GM23338 (cell line): ENCODE measurements at regions not wholly inside any gene's neighbourhood (a gene's known extent, or its start where the extent isn't known, plus 50 kb on each side); places are given as distances from the start of the nearest gene placed in this dataset.
A peak's percentile ranks its signal among the peaks of the same experiment; 100 is the strongest.

Experiments used
- ATAC-seq: fragments of 200-7000 bp; cut with Tn5 transposase; 3 replicates; pipeline ENCODE4 v1.9.1; 2020
- DNase-seq: peaks from one replicate; pipeline ENCODE4 v3.0.0-alpha.2; 2015; ENCODE audit warnings: low spot score
- H2AFZ ChIP-seq: fragments of 200-600 bp; sonication (generic); 2 replicates; pipeline ENCODE4 v1.8.0; 2016; ENCODE audit warnings: antibody characterized with exemption, mild to moderate bottlenecking, moderate library complexity
- H3F3A ChIP-seq: fragments of 200-600 bp; sonication (generic); replicated peaks from 2 replicates; pipeline ENCODE4 v1.8.0; 2017; ENCODE audit warnings: antibody characterized with exemption, mixed run types, low read depth
- H3K27ac ChIP-seq: fragments of 200-600 bp; sonication (generic); 2 replicates; pipeline ENCODE4 v1.6.1; 2016; ENCODE audit warnings: low read depth
- H3K27me3 ChIP-seq: fragments of 200-600 bp; sonication (generic); 2 replicates; pipeline ENCODE4 v1.8.0; 2016; ENCODE audit warnings: mild to moderate bottlenecking, mixed run types, moderate library complexity; ENCODE audit not compliant: insufficient read depth
- H3K36me3 ChIP-seq: fragments of 200-600 bp; sonication (generic); 2 replicates; pipeline ENCODE4 v1.8.0; 2016; ENCODE audit warnings: mild to moderate bottlenecking; ENCODE audit not compliant: insufficient read depth
- H3K4me1 ChIP-seq: fragments of 200-600 bp; sonication (generic); 2 replicates; pipeline ENCODE4 v1.8.0; 2016; ENCODE audit warnings: mild to moderate bottlenecking, moderate library complexity; ENCODE audit not compliant: insufficient read depth
- H3K4me2 ChIP-seq: fragments of 200-600 bp; sonication (generic); 2 replicates; pipeline ENCODE4 v1.7.1; 2017; ENCODE audit warnings: mixed run types
- H3K4me3 ChIP-seq: fragments of 200-600 bp; sonication (generic); 2 replicates; pipeline ENCODE4 v1.6.1; 2016; ENCODE audit warnings: mixed run types
- H3K79me2 ChIP-seq: fragments of 200-600 bp; sonication (generic); replicated peaks from 2 replicates; pipeline ENCODE4 v1.8.0; 2017; ENCODE audit warnings: mild to moderate bottlenecking; ENCODE audit not compliant: insufficient read depth
- H3K9me2 ChIP-seq: fragments of 200-600 bp; sonication (generic); 2 replicates; pipeline ENCODE4 v1.8.0; 2017; ENCODE audit not compliant: insufficient read depth
- H4K20me1 ChIP-seq: fragments of 200-600 bp; sonication (generic); replicated peaks from 2 replicates; pipeline ENCODE4 v1.8.0; 2017; ENCODE audit warnings: mild to moderate bottlenecking; ENCODE audit not compliant: insufficient read depth
- H3K27ac Mint-ChIP-seq: 2 replicates; pipeline ENCODE4 v1.8.0; 2020; ENCODE audit warnings: inconsistent platforms, mild to moderate bottlenecking, moderate library complexity, mixed read lengths
- H3K27me3 Mint-ChIP-seq: 3 replicates; pipeline ENCODE4 v1.8.0; 2022; ENCODE audit warnings: low read depth, mild to moderate bottlenecking, moderate library complexity, mixed read lengths, inconsistent platforms; ENCODE audit not compliant: insufficient read depth, poor library complexity
- H3K36me3 Mint-ChIP-seq: 3 replicates; pipeline ENCODE4 v1.8.0; 2021; ENCODE audit warnings: low read depth, mild to moderate bottlenecking, inconsistent platforms, moderate library complexity, mixed read lengths
- H3K4me1 Mint-ChIP-seq: 3 replicates; pipeline ENCODE4 v1.8.0; 2020; ENCODE audit warnings: mild to moderate bottlenecking, inconsistent platforms, mixed read lengths
- H3K4me3 Mint-ChIP-seq: 3 replicates; pipeline ENCODE4 v1.8.0; 2021; ENCODE audit warnings: moderate library complexity, mild to moderate bottlenecking, inconsistent platforms, mixed read lengths
- H3K9me3 Mint-ChIP-seq: 3 replicates; pipeline ENCODE4 v1.8.0; 2020; ENCODE audit warnings: moderate library complexity, mild to moderate bottlenecking, inconsistent platforms, mixed read lengths
- CREB1 ChIP-seq: fragments of 250-450 bp; sonication (Bioruptor Pico); IDR thresholded peaks from 2 replicates; pipeline ENCODE4 v1.5.0; 2020; ENCODE audit warnings: low read depth, mild to moderate bottlenecking, moderate library complexity
- EZH2 ChIP-seq: fragments of 200-600 bp; sonication (generic); IDR thresholded peaks from one replicate; pipeline ENCODE4 v1.8.0; 2017; ENCODE audit warnings: antibody characterized with exemption, mild to moderate bottlenecking, low read depth; ENCODE audit not compliant: unreplicated experiment
- EZH2phosphoT487 ChIP-seq: fragments of 200-600 bp; sonication (generic); IDR thresholded peaks from one replicate; pipeline ENCODE4 v1.8.1; 2018; ENCODE audit warnings: antibody characterized with exemption; ENCODE audit not compliant: unreplicated experiment
- POLR2AphosphoS5 ChIP-seq: IDR thresholded peaks from 2 replicates; pipeline ENCODE4 v1.6.1; 2016; ENCODE audit warnings: antibody characterized with exemption, low read depth
- ZNF114 ChIP-seq: fragments of 250-450 bp; sonication (Bioruptor Pico); IDR thresholded peaks from 2 replicates; pipeline ENCODE4 v1.5.0; 2020; ENCODE audit warnings: mild to moderate bottlenecking, moderate library complexity
- TF ChIP-seq, protein P1 (sequence below): fragments of 250-450 bp; sonication (Bioruptor Pico); IDR thresholded peaks from 2 replicates; pipeline ENCODE4 v1.5.0; 2020; ENCODE audit warnings: mild to moderate bottlenecking, moderate library complexity
- TF ChIP-seq, protein P2 (sequence below), 2 experiments: fragments of 200-600 bp in 1 of 2; sonication (generic) in 1 of 2; conservative IDR thresholded peaks; 2 replicates each; pipeline versions ENCODE4 v1.5.1 to v1.6.1; 2016 to 2017; ENCODE audit warnings: antibody characterized with exemption in 2 of 2, low read depth in 2 of 2, mild to moderate bottlenecking in 2 of 2, moderate library complexity in 1 of 2
- TF ChIP-seq, protein P3 (sequence below): IDR thresholded peaks from one replicate; pipeline ENCODE4 v1.6.1; 2018; ENCODE audit warnings: antibody characterized with exemption; ENCODE audit not compliant: unreplicated experiment

DNA sequence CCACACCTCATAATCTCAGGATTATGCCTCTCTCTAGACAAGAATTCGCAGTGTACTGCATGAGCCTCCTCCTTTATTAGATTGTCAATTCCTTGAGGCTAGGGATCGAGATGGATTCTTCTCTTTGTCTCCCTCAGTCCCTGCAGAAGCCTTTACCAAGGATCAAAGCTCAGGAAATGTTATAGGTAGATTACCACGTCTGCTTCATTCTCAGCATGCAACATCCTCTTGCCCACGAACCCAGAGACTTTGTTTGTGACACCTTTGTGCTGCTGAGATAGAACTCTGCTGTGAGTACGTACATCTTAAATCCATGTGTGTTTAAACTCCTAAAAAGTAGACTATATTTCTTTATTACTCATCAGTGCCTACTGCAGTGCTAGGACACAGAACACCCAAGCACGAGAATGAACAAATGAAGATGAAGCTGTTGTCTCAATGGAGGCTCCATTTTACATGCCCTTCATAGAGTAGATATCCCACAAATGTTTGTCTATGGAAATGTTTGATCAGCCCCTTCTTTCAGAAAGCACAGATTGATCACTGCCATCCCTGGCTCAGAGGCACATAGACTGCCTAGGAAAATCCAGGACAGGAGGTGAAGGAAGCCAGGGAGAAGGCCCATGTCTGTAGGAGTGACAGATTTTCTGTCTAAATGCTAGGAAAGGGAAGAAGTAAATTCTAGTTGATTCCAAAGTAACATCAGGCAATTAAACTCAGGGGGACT, 98.8 kb upstream of the KLHL29 start:
- H3K27ac ChIP-seq, result no peak overlapping the region
- H3K4me1 Mint-ChIP-seq, result peaks cover 28% of the 10 kb centered on the region

DNA sequence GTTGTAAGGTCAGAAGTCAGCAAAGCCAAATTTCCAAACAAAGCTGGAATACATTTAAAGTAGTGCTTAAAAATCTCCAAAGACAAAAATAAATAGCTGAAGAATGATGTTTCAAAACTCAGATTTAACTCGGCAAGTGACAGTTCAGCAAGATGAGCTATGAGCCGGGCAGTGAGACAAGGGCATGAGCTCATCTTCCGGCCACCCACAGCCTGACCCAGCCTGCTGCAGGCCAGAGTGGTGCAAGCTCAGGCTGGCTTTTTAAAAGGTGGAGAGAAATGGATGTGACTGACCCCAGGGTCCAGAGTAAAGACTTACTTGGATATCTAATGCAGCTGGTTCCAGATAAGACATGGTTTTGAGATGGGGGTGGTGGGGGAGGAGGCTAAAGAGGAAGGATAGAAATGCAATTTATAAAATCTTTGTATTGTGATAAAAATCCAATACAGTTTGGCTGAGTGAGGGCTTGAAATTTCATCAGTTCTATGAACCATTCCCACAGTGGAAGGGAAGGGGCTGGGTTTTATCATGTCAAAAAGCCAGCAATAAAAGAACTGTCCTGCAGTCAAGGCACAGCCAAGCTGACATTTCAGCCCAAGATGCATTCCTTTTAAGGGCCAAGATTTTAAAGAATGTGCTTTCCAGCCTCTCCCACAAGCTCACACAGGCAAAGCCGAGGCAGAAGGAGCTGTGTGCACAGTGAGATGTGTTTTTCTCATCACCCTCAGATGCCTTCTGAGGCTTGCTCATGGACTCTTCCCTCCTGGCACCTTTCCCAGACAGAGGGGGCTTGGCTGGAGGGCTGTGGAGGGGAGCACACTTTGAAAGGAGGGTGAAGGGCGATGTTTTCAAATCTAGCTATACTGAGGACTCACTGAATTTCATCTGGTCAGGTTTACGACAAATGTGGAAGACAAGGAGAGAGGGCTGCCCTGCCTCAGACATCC, 97.9 kb upstream of the KLHL29 start:
- ATAC-seq, result peak; percentile 48; the same call in 2 of the 3 replicates
- Histone ChIP-seq H3K4me2 (no peak overlapping the region), H3K4me1 (peaks cover 9% of the 10 kb centered on the region), H3K9me2 (peaks cover 10% of the 10 kb centered on the region), H3F3A (no peaks in the 10 kb centered on the region), H3K4me3 (no peak overlapping the region), H3K27ac (no peak overlapping the region), H2AFZ (peak overlapping the region; percentile 49; the same call in 1 of the 2 replicates), H3K36me3 (no peaks in the 10 kb centered on the region), H3K79me2 (no peaks in the 10 kb centered on the region), H4K20me1 (no peaks in the 10 kb centered on the region), H3K27me3 (no peaks in the 10 kb centered on the region)
- H3K27me3 Mint-ChIP-seq, result no peaks in the 10 kb centered on the region
- DNase-seq, result peak; percentile 11
- no peak overlapping the region for H3K27ac Mint-ChIP-seq
- no peaks in the 10 kb centered on the region for H3K36me3 Mint-ChIP-seq
- H3K4me3 Mint-ChIP-seq, result no peak overlapping the region
- no peaks in the 10 kb centered on the region; the same call in 2 of the 3 replicates for H3K9me3 Mint-ChIP-seq
- peaks cover 28% of the 10 kb centered on the region for H3K4me1 Mint-ChIP-seq
- TF ChIP-seq, protein P1, sequence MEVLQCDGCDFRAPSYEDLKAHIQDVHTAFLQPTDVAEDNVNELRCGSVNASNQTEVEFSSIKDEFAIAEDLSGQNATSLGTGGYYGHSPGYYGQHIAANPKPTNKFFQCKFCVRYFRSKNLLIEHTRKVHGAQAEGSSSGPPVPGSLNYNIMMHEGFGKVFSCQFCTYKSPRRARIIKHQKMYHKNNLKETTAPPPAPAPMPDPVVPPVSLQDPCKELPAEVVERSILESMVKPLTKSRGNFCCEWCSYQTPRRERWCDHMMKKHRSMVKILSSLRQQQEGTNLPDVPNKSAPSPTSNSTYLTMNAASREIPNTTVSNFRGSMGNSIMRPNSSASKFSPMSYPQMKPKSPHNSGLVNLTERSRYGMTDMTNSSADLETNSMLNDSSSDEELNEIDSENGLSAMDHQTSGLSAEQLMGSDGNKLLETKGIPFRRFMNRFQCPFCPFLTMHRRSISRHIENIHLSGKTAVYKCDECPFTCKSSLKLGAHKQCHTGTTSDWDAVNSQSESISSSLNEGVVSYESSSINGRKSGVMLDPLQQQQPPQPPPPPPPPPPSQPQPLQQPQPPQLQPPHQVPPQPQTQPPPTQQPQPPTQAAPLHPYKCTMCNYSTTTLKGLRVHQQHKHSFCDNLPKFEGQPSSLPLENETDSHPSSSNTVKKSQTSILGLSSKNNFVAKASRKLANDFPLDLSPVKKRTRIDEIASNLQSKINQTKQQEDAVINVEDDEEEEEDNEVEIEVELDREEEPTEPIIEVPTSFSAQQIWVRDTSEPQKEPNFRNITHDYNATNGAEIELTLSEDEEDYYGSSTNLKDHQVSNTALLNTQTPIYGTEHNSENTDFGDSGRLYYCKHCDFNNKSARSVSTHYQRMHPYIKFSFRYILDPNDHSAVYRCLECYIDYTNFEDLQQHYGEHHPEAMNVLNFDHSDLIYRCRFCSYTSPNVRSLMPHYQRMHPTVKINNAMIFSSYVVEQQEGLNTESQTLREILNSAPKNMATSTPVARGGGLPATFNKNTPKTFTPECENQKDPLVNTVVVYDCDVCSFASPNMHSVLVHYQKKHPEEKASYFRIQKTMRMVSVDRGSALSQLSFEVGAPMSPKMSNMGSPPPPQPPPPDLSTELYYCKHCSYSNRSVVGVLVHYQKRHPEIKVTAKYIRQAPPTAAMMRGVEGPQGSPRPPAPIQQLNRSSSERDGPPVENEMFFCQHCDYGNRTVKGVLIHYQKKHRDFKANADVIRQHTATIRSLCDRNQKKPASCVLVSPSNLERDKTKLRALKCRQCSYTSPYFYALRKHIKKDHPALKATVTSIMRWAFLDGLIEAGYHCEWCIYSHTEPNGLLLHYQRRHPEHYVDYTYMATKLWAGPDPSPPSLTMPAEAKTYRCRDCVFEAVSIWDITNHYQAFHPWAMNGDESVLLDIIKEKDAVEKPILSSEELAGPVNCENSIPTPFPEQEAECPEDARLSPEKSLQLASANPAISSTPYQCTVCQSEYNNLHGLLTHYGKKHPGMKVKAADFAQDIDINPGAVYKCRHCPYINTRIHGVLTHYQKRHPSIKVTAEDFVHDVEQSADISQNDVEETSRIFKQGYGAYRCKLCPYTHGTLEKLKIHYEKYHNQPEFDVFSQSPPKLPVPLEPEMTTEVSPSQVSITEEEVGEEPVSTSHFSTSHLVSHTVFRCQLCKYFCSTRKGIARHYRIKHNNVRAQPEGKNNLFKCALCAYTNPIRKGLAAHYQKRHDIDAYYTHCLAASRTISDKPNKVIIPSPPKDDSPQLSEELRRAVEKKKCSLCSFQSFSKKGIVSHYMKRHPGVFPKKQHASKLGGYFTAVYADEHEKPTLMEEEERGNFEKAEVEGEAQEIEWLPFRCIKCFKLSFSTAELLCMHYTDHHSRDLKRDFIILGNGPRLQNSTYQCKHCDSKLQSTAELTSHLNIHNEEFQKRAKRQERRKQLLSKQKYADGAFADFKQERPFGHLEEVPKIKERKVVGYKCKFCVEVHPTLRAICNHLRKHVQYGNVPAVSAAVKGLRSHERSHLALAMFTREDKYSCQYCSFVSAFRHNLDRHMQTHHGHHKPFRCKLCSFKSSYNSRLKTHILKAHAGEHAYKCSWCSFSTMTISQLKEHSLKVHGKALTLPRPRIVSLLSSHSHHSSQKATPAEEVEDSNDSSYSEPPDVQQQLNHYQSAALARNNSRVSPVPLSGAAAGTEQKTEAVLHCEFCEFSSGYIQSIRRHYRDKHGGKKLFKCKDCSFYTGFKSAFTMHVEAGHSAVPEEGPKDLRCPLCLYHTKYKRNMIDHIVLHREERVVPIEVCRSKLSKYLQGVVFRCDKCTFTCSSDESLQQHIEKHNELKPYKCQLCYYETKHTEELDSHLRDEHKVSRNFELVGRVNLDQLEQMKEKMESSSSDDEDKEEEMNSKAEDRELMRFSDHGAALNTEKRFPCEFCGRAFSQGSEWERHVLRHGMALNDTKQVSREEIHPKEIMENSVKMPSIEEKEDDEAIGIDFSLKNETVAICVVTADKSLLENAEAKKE (CRISPR knock-in tag), result no peak
- TF ChIP-seq POLR2AphosphoS5 (no peak), EZH2phosphoT487 (no peak), ZNF114 (CRISPR knock-in tag) (no peak)
- TF ChIP-seq, protein P2, sequence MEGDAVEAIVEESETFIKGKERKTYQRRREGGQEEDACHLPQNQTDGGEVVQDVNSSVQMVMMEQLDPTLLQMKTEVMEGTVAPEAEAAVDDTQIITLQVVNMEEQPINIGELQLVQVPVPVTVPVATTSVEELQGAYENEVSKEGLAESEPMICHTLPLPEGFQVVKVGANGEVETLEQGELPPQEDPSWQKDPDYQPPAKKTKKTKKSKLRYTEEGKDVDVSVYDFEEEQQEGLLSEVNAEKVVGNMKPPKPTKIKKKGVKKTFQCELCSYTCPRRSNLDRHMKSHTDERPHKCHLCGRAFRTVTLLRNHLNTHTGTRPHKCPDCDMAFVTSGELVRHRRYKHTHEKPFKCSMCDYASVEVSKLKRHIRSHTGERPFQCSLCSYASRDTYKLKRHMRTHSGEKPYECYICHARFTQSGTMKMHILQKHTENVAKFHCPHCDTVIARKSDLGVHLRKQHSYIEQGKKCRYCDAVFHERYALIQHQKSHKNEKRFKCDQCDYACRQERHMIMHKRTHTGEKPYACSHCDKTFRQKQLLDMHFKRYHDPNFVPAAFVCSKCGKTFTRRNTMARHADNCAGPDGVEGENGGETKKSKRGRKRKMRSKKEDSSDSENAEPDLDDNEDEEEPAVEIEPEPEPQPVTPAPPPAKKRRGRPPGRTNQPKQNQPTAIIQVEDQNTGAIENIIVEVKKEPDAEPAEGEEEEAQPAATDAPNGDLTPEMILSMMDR (conservative IDR thresholded peaks at IDR 0.05; ENCODE audit: low read depth in 2 of 2), result no peak
- TF ChIP-seq, protein P3, sequence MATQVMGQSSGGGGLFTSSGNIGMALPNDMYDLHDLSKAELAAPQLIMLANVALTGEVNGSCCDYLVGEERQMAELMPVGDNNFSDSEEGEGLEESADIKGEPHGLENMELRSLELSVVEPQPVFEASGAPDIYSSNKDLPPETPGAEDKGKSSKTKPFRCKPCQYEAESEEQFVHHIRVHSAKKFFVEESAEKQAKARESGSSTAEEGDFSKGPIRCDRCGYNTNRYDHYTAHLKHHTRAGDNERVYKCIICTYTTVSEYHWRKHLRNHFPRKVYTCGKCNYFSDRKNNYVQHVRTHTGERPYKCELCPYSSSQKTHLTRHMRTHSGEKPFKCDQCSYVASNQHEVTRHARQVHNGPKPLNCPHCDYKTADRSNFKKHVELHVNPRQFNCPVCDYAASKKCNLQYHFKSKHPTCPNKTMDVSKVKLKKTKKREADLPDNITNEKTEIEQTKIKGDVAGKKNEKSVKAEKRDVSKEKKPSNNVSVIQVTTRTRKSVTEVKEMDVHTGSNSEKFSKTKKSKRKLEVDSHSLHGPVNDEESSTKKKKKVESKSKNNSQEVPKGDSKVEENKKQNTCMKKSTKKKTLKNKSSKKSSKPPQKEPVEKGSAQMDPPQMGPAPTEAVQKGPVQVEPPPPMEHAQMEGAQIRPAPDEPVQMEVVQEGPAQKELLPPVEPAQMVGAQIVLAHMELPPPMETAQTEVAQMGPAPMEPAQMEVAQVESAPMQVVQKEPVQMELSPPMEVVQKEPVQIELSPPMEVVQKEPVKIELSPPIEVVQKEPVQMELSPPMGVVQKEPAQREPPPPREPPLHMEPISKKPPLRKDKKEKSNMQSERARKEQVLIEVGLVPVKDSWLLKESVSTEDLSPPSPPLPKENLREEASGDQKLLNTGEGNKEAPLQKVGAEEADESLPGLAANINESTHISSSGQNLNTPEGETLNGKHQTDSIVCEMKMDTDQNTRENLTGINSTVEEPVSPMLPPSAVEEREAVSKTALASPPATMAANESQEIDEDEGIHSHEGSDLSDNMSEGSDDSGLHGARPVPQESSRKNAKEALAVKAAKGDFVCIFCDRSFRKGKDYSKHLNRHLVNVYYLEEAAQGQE, result no peak

More for the DNA sequence above, 98.8 kb upstream of the KLHL29 start:
- H3K9me2 ChIP-seq, result peaks cover 15% of the 10 kb centered on the region
- H3K4me3 ChIP-seq, result no peak overlapping the region
- no peaks in the 10 kb centered on the region for H3F3A ChIP-seq
- no peaks in the 10 kb centered on the region for H3K79me2 ChIP-seq
- Mint-ChIP-seq H3K9me3 (no peaks in the 10 kb centered on the region; the same call in 2 of the 3 replicates), H3K27me3 (no peaks in the 10 kb centered on the region), H3K36me3 (no peaks in the 10 kb centered on the region), H3K27ac (0 out of 2 replicates have a peak overlapping the region, but pooled peaks have one; percentile 42), H3K4me3 (no peak overlapping the region)
- ATAC-seq (no peak), DNase-seq (no peak)
- no peak overlapping the region for H2AFZ ChIP-seq
- no peak overlapping the region for H3K4me2 ChIP-seq
- no peaks in the 10 kb centered on the region for H4K20me1 ChIP-seq
- peaks cover 9% of the 10 kb centered on the region for H3K4me1 ChIP-seq
- TF ChIP-seq ZNF114 (CRISPR knock-in tag) (no peak), CREB1 (no peak), EZH2 (no peak)
- H3K36me3 ChIP-seq, result no peaks in the 10 kb centered on the region
- no peaks in the 10 kb centered on the region for H3K27me3 ChIP-seq
